ENCODE measurements at regions not wholly inside any gene's neighbourhood (a gene's known extent, or its start where the extent isn't known, plus 50 kb on each side); places are given as distances from the start of the nearest gene placed in this dataset.

DNA sequence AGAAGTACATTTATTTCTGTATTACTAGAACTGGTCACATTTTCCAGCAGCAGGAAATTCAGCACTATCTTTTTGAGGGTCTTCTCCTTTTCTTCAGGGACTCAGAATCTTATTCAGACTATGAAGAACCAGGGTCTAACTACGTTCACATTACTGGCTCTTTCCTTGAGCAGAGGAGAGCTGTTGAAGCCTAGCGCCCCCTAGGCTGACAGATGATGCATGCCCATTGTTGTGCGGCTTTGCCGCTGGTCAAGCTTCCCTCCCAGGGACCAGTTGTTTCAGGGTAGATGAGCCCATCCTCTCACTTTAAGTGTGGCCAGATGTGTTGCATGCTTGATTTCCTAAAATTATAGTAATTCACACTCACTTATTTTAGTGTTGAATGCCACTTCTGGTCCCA is 168.2 kb upstream of the PDGFD start:
- H3K9ac ChIP-seq (ENCODE audit: low read depth, low read length), result no peak overlapping the region
- no peak overlapping the region for H3K4me3 ChIP-seq (ENCODE audit: low read length)
- 64% methylated on average over 4 of the region's 4 CpGs for WGBS
- H3K36me3 ChIP-seq (ENCODE audit: insufficient read depth, low read length), result no peaks in the 10 kb centered on the region
- no peaks in the 10 kb centered on the region for H3K27me3 ChIP-seq (ENCODE audit: insufficient read depth, low read length)
- H3K4me1 ChIP-seq (ENCODE audit: insufficient read depth, low read length), result no peaks in the 10 kb centered on the region
- no peak overlapping the region for H3K27ac ChIP-seq (ENCODE audit: low read depth, low read length)
- H3K9me3 ChIP-seq (ENCODE audit: insufficient read depth, low read depth, low read length), result no peaks in the 10 kb centered on the region

DNA sequence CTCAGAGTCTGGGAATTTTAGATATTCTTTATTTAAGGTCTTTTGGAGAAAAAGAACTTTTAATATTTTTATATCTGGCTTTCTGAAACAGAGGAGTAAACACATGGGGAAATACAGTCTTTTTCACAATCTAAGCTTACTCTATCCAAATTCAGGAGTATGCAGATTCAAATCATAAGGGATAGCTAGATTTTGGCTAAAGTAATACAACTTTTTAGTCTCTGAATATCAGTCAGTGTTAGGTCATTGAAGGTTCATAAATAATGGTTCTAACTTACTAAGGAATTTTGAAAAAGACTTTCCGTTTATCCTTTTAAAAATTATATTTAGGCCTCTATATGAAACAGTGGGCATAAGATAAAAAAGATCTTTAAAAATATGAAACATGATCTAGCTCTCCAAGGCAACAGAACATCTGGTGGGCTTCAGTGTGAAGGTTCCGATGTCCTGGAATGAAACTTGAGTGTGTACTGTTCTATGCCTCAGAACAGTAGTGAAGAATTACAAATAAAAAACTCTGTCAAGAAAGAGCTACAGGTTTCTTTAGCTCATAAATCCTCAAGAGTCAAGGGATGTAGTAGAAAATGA is 165.2 kb upstream of the PDGFD start:
- Histone ChIP-seq H3K27ac (ENCODE audit: low read depth, low read length) (no peak overlapping the region), H3K9ac (ENCODE audit: low read depth, low read length) (no peak overlapping the region), H3K4me3 (ENCODE audit: low read length) (no peak overlapping the region), H3K27me3 (ENCODE audit: insufficient read depth, low read length) (no peaks in the 10 kb centered on the region), H3K36me3 (ENCODE audit: insufficient read depth, low read length) (no peaks in the 10 kb centered on the region), H3K9me3 (ENCODE audit: insufficient read depth, low read depth, low read length) (no peaks in the 10 kb centered on the region), H3K4me1 (ENCODE audit: insufficient read depth, low read length) (no peaks in the 10 kb centered on the region)
- WGBS, result 100% methylated on average over 1 of the region's 2 CpGs

DNA sequence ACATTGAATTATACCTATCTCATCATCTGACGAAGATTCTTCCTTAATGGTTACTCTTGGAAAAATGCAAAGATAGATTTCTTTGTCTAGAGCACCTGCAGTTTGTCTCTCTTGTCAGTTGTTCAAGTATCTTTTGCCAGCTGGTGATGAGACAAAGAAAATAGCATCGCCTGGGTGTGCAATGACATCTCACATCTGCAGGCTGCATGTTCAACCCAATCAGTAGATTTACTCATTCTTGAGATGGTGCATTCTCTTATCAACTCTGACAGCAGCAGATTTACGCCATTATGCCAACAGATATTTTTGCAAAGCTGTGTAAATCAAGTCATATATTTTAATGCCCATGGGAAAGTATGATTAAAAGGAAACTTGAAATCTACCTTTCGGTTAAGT is 164.6 kb upstream of the PDGFD start:
- Histone ChIP-seq H3K9me3 (ENCODE audit: insufficient read depth, low read depth, low read length) (no peaks in the 10 kb centered on the region), H3K4me3 (ENCODE audit: low read length) (no peak overlapping the region), H3K36me3 (ENCODE audit: insufficient read depth, low read length) (no peaks in the 10 kb centered on the region), H3K9ac (ENCODE audit: low read depth, low read length) (no peak overlapping the region), H3K27ac (ENCODE audit: low read depth, low read length) (no peak overlapping the region), H3K4me1 (ENCODE audit: insufficient read depth, low read length) (no peaks in the 10 kb centered on the region), H3K27me3 (ENCODE audit: insufficient read depth, low read length) (no peaks in the 10 kb centered on the region)
- WGBS, result 99% methylated on average over 3 of the region's 4 CpGs

DNA sequence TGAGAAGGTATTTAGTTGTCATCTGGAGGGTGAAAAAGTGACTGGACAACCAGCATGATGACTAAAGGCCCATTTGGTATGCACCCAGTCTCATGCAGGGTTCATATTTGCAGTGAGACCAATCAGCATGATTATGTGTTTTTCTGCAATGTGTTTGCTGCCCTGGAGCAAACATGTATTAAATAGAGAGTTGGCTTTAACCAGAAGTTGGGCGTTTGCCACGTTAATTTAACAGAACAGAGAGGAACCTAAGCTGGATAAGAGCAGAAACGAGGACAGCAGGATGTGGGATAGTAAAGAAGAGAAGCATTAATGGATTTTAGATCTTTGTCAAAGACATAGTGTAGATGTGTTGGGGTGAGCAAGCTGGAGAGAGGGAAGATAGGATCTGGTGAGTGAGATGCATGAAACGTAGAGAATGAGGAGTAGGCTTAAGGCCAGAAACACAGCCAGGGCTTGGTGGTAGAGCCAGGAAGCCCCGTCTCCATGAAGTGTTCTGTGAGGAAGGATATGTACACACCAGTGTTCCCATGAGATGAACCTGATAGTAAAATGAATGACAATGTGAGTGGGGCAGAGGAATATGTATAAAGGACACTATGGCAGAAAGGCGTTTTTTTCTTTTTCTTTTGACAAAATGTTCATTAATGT is 164.0 kb upstream of the PDGFD start:
- Histone ChIP-seq H3K9ac (ENCODE audit: low read depth, low read length) (no peak overlapping the region), H3K36me3 (ENCODE audit: insufficient read depth, low read length) (no peaks in the 10 kb centered on the region), H3K9me3 (ENCODE audit: insufficient read depth, low read depth, low read length) (no peaks in the 10 kb centered on the region), H3K4me1 (ENCODE audit: insufficient read depth, low read length) (no peaks in the 10 kb centered on the region), H3K27me3 (ENCODE audit: insufficient read depth, low read length) (no peaks in the 10 kb centered on the region), H3K4me3 (ENCODE audit: low read length) (no peak overlapping the region), H3K27ac (ENCODE audit: low read depth, low read length) (no peak overlapping the region)
- 90% methylated on average over 5 of the region's 6 CpGs for WGBS

DNA sequence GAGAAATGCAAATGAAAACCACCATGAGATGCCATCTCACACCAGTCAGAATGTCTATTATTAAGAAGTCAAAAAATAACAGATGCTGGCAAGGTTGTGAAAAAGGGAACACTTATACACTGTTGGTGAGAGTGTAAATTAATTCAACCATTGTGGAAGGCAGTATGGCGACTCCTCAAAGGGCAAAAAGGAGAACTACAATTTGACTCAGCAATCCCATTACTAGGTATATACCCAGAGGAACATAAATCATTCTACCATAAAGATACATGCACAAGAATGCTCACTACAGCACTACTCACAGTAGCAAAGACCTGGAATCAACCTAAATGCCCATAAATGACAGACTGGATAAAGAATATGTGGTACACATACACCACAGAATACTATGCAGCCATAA is 161.1 kb upstream of the PDGFD start:
- H3K27ac ChIP-seq (ENCODE audit: low read depth, low read length), result no peak overlapping the region
- no peak overlapping the region for H3K9ac ChIP-seq (ENCODE audit: low read depth, low read length)
- no peaks in the 10 kb centered on the region for H3K9me3 ChIP-seq (ENCODE audit: insufficient read depth, low read depth, low read length)
- no peak overlapping the region for H3K4me3 ChIP-seq (ENCODE audit: low read length)
- H3K27me3 ChIP-seq (ENCODE audit: insufficient read depth, low read length), result no peaks in the 10 kb centered on the region
- no peaks in the 10 kb centered on the region for H3K4me1 ChIP-seq (ENCODE audit: insufficient read depth, low read length)
- H3K36me3 ChIP-seq (ENCODE audit: insufficient read depth, low read length), result no peaks in the 10 kb centered on the region
- WGBS, result 96% methylated on average over 1 of the region's 1 CpG

DNA sequence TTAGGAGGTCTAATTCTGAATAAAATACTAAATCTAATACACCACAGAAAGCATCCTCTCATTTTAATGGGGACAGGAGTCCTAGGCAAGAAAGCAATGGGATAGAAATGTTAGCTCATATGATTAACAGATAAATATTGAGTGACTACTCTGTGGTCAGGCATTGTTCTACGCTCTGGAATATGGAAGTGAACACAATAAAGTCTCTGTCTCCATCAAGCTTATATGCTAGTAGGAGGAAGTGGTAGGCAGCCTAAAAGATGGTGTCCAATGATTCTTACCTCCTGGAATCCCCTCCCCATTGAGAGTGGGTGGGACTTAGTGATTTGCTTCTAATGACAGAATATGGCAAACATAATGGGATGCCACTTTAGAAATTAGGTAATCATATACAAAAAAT is 160.3 kb upstream of the PDGFD start:
- Histone ChIP-seq H3K27ac (ENCODE audit: low read depth, low read length) (no peak overlapping the region), H3K4me1 (ENCODE audit: insufficient read depth, low read length) (no peaks in the 10 kb centered on the region), H3K36me3 (ENCODE audit: insufficient read depth, low read length) (no peaks in the 10 kb centered on the region), H3K4me3 (ENCODE audit: low read length) (no peak overlapping the region), H3K9ac (ENCODE audit: low read depth, low read length) (no peak overlapping the region), H3K9me3 (ENCODE audit: insufficient read depth, low read depth, low read length) (no peaks in the 10 kb centered on the region), H3K27me3 (ENCODE audit: insufficient read depth, low read length) (no peaks in the 10 kb centered on the region)
- 100% methylated on average over 1 of the region's 1 CpG for WGBS

DNA sequence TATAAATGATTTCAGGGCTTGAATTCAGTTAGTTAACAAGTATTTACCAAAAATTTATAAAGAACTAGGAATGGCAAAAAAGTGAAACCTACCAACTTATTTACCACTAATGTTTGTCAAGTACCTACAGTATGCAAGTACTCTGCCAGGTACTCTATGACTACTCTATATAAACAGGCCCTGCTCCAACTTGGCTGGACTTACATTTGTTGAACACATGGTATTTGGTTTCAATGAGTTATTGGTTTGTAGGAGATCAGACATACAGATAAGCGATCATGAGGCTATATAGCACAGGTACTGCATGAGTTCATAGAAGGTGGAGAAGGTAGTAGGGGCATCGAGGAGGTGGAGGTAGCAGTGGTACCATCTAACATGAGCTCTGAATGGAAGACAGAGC is 159.9 kb upstream of the PDGFD start:
- WGBS, result 92% methylated on average over 2 of the region's 2 CpGs
- no peaks in the 10 kb centered on the region for H3K27me3 ChIP-seq (ENCODE audit: insufficient read depth, low read length)
- H3K9me3 ChIP-seq (ENCODE audit: insufficient read depth, low read depth, low read length), result no peaks in the 10 kb centered on the region
- no peaks in the 10 kb centered on the region for H3K36me3 ChIP-seq (ENCODE audit: insufficient read depth, low read length)
- no peak overlapping the region for H3K27ac ChIP-seq (ENCODE audit: low read depth, low read length)
- no peak overlapping the region for H3K4me3 ChIP-seq (ENCODE audit: low read length)
- H3K9ac ChIP-seq (ENCODE audit: low read depth, low read length), result no peak overlapping the region
- no peaks in the 10 kb centered on the region for H3K4me1 ChIP-seq (ENCODE audit: insufficient read depth, low read length)

DNA sequence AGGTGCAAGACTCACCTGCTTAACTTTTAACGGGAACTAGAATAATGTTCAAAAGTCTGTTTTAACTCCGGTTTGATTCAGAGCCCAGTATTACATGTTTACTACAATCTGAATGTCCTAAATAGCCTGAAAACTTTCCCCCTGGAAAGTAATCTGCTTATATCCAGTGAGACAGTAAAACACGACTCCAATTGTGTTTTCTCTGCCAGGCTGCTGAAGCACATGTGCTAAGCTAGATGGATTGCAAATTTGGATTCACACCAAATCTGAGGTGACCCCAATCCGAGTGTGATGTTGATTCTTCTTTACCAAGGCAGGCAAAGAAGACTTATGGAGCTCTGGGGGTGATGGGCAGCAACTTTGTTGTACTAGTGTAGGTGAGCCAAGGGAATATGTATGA is 158.7 kb upstream of the PDGFD start:
- 82% methylated on average over 4 of the region's 4 CpGs for WGBS
- Histone ChIP-seq H3K27ac (ENCODE audit: low read depth, low read length) (no peak overlapping the region), H3K9ac (ENCODE audit: low read depth, low read length) (no peak overlapping the region), H3K4me3 (ENCODE audit: low read length) (no peak overlapping the region), H3K27me3 (ENCODE audit: insufficient read depth, low read length) (no peaks in the 10 kb centered on the region), H3K9me3 (ENCODE audit: insufficient read depth, low read depth, low read length) (no peaks in the 10 kb centered on the region), H3K36me3 (ENCODE audit: insufficient read depth, low read length) (no peaks in the 10 kb centered on the region), H3K4me1 (ENCODE audit: insufficient read depth, low read length) (no peaks in the 10 kb centered on the region)

DNA sequence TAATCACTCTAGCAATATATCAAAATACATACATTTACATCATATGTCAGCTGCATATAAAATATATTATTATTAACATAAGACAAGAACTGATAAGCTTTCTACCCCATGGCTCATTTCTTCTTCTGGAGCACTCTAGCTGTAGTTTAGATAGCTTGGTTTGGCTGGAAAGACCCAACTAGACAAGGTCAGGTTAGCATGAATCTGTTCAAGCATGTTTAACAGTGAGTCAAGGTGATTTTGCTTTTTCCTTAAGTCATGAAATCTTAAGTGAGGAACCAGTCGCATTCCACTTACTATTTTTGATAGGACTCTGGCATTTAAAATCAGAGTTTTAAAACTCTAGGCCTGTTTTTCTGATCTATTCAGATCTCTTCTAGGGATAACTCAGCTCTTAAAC is 157.0 kb upstream of the PDGFD start:
- 100% methylated on average over 1 of the region's 1 CpG for WGBS
- Histone ChIP-seq H3K27ac (ENCODE audit: low read depth, low read length) (no peak overlapping the region), H3K4me1 (ENCODE audit: insufficient read depth, low read length) (no peaks in the 10 kb centered on the region), H3K36me3 (ENCODE audit: insufficient read depth, low read length) (no peaks in the 10 kb centered on the region), H3K9me3 (ENCODE audit: insufficient read depth, low read depth, low read length) (no peaks in the 10 kb centered on the region), H3K4me3 (ENCODE audit: low read length) (no peak overlapping the region), H3K9ac (ENCODE audit: low read depth, low read length) (no peak overlapping the region), H3K27me3 (ENCODE audit: insufficient read depth, low read length) (no peaks in the 10 kb centered on the region)

DNA sequence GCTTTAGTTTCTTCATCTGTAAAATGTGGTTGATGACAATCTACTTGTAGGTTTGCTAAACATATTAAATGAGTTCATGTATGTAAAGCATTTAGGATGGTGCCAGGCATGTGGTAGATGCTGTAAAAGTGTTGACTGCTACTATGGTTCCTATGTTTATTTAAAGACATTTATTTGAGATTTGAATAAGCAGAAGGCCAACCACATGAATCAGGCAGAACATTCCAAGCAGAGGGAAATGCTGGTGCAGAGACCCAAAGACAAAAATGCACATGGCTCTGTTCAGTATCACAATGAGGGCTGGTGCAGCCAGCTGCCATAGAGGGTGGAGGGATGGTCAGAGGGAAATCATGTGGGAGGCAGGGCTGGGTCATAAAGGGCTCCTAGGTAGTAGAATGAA is 156.2 kb upstream of the PDGFD start:
- no peak overlapping the region for H3K9ac ChIP-seq (ENCODE audit: low read depth, low read length)
- no peak overlapping the region for H3K4me3 ChIP-seq (ENCODE audit: low read length)
- no peaks in the 10 kb centered on the region for H3K27me3 ChIP-seq (ENCODE audit: insufficient read depth, low read length)

DNA sequence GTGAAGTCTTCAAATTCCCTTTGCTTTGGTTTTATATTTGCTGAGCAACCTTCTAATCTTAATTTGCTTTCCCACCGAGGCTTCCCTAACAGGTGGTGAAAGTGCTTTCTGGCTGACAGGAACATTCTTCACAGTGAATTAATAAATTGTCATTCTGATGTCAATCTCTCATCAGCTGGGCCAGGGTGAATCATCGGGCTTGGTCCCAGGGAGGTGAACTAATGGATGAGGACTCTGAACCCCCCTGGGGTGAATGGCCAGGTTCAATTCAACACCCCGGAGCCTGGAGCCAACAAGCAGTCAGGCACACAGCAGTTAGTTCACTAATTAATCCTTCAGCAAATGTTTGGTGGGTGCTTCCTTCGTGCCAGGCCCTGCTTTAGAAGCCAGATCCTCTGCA is 155.4 kb upstream of the PDGFD start:
- H3K9me3 ChIP-seq (ENCODE audit: insufficient read depth, low read depth, low read length), result no peaks in the 10 kb centered on the region
- no peaks in the 10 kb centered on the region for H3K4me1 ChIP-seq (ENCODE audit: insufficient read depth, low read length)
- H3K27me3 ChIP-seq (ENCODE audit: insufficient read depth, low read length), result no peaks in the 10 kb centered on the region
- H3K4me3 ChIP-seq (ENCODE audit: low read length), result no peak overlapping the region
- 89% methylated on average over 4 of the region's 4 CpGs for WGBS
- H3K9ac ChIP-seq (ENCODE audit: low read depth, low read length), result no peak overlapping the region
- no peaks in the 10 kb centered on the region for H3K36me3 ChIP-seq (ENCODE audit: insufficient read depth, low read length)
- no peak overlapping the region for H3K27ac ChIP-seq (ENCODE audit: low read depth, low read length)

More for the DNA sequence above, 156.2 kb upstream of the PDGFD start:
- Histone ChIP-seq H3K27ac (ENCODE audit: low read depth, low read length) (no peak overlapping the region), H3K9me3 (ENCODE audit: insufficient read depth, low read depth, low read length) (no peaks in the 10 kb centered on the region), H3K36me3 (ENCODE audit: insufficient read depth, low read length) (no peaks in the 10 kb centered on the region), H3K4me1 (ENCODE audit: insufficient read depth, low read length) (no peaks in the 10 kb centered on the region)

All from HUES64 (cell line).